Globus pallidus (tissue), 1 donor: ENCODE measurements at regions not wholly inside any gene's neighbourhood (a gene's known extent, or its start where the extent isn't known, plus 50 kb on each side); places are given as distances from the start of the nearest gene placed in this dataset.

Experiments used
- DNase-seq: peaks from one replicate; pipeline ENCODE4 v3.0.0-alpha.2; 2015; ENCODE audit warnings: low spot score

DNA sequence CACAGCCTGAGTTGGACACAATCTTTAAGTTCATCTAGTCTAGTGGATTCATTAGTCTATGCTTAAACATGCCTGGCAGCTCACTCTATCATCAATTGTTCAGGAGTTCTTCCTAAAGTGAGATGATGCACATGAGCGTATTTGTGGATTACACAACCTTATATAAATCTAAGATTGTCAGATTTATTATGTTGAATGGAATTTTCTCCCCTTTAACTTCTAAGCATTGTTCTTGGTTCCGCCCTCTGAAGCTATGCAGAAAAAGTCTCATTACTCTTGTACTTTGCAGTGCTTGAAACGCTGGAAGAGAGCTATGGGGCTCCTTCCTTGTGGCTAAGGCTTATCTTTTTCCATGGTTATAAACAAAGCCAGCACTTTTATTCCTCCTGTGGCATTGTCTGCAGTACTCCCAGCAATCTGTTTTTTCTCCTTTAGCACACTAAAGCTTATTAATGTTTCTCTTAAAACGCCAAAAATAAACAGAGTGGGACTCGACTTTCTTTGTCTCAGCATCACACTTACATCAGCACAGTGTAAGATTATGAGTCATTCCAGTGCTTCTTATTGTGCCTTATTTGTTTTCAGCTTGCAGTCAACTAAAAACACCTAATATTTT is 316.8 kb upstream of the CAMK1G start:
- DNase-seq: no peak

DNA sequence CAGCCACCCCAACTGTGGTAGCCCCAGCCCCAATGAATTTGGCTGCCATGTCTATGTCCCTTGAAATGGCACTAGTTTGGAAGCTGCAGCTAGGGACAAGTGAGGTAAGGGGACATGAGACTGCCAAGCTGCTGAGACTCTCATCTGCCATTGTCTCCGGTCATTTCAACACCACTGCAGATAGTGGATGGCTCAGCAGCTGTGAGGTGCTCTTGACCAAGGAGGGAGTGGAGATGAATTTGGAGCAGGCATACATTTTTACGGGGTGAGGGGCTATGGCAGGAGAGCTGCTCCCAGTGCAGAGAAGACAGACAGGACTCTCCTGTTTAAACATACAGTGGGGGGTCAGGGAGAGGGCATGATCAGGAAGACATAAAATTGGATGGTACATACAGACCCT is 315.5 kb upstream of the CAMK1G start:
- no peak for DNase-seq

DNA sequence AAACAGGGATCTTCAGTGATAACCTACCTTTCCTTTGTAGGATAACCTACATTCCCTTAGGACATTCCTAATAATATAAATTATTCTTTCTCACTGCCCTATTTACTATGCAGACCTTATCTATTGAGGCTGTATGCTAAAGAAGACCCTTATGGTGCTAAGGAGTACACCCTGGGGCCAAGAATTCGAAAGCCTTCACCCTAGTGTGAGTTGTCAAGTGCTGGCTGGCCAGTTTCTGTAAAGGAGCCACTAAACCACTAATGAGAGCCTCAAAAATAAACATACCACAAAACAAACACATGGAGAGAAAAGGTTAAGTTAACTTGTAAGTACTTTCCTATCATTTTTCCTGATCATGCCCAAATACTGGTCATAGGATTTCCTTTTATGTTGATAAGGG is 315.0 kb upstream of the CAMK1G start:
- no peak for DNase-seq

DNA sequence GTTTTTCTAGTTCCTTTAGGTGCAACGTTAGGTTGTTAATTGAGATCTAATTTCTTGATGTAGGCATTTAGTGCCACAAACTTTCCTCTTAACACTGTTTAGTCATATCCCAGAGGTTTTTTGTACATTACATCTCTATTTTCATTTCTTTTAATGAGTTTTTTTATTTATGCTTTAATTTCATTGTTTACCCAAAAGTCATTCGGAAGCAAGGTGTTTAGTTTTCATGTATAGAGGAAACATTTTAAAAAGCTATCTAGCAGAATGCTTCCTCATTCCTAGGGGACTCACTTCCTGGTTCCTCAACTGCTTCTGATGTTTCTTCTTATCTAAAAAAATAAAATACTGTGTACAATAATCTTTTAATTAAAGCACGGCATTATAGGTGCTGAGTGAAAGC is 307.2 kb upstream of the CAMK1G start:
- no peak for DNase-seq

DNA sequence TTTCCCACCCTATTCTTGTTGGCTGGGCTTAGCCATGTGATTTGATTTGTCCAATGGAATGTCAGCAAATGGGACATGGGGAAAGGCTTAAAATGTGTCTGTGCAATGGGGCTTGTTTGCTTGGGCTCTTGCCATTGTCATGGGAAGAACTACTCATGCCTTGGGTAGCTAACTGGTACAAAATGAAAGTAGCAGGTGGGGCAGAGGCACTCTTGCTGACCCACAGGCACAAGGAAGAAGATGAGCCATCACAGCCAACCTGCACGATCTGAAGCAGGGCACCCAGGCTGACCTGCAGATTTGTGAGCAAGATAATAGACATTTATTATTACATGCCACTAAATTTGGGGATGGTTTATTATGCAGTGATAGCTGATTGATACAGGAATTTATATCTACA is 305.9 kb upstream of the CAMK1G start:
- no peak for DNase-seq

DNA sequence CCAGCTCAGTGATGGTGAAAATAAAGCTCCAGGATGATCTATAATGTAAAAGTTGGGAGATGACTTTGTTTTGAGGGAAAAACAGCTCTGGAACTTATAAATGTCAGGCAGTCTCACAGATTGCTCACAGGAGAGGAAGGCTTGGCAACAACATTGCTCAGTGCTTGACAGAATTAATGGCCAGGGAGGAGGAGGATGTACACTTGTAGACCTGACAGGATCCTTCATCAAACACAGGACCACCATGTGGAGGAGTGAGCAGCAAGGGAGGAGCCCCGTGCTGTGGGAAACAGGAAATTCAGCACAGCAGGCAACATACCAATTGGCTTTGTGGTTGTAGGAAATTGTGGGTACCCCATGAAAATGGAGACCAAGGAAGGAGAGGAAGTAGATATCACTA is 291.8 kb upstream of the CAMK1G start:
- no peak for DNase-seq

DNA sequence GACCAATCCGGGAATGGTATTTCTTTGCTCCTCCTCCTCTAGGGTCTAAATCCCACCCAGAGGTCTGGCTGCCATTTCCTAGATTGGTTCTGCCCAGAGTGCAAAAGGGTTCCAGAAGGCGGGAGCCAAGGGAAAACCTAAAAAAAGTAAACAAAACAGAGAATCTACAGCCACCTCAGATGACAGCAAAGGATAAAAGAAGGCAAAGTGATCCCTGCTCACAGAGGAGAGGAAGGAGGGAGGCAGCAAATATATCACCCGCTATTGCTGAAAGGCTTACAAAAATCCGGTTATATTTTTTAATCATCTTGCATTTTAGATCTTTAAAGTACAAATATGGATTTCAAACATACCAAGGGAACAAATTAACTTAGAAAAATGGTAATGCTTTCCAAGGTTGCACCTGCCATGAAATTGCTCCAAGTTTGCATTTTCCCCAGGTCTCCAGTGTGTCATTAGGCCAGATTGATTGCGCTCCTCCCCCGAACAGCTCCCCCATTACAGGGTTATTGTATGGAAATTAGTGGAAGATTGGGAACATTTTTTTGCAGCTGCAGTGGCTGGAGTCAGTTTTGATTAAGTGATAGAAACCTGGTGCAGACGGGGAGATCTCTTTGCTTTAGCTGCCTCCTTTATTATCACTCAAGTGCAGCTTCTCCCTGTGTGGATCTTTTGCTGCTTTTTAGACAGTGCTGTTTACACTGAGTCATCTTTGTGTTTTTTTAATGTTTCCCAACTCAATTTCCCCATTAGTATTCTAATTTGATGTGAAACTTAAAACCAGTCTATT is 280.5 kb upstream of the CAMK1G start:
- no peak for DNase-seq

DNA sequence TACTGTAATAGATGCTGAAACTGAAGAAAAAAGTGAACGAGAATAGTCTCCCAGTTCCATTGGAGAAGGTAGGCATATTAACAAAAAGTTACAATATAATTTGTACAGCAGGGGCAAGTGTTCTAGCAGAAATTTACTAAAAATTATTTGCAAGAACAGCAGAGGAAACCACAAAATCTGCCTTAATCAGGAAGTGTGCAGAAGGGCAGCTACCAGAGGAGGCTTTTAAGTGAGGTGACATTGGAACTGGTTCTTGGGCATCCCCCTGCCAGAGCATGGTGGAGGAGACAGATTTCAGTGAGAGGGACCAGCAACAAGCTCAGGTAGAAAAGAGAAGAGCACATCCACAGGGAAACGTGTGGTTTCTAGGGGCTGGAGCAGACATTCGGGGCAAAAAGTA is 279.3 kb upstream of the CAMK1G start:
- no peak for DNase-seq

DNA sequence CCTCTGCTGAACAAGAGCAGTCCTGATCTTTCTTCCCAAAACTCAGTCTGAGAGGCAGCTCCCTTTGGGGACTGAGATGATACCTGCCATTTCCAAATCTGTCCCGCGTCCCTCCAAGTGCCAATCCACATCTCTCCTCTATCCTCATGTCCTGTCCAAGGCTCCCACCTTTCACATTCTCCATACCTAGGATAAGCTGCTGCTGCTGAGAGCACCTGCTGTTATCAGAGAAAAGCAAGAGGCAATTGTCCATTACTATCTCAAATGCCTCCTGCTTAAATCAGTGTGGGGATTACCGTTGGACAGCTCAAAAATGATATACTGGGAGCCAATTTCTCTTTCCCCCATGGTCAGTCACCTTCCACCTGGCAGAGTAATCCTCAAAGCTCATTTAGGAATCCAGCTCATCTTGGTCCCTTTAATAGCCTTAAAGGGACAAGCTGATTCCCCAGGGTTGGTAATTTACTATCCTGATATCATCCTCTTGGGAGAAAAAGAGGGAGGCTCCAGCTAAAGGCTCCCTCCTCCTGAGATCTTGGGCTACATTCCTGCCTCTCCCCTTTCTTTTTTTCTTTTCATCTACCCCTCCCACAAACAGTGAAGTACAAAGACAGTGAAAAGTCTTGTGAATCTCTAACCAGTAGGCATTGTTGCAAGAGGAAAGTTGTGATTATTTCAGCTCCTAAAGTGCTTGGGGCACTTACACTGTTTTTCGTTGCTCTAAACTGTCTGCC is 278.1 kb upstream of the CAMK1G start:
- DNase-seq: no peak

DNA sequence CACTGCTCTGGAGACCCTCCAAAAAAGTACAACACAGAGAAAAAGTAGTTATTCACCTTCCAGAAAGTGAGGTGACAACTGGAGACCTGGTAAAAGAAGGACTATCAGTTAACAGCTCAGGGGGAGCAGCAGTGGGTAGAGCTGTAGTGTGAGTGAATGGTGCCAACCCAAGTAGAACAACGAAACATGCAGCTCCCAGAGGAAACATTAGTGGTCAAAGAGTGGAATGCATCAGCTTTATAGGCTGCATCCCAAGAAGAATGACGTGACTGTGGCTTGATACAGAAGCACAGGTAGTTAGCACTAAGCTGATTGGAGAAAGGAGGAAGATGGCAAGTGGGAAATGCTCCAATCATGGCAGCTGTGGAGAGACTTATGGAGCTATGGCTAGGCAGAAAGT is 275.7 kb upstream of the CAMK1G start:
- no peak for DNase-seq

DNA sequence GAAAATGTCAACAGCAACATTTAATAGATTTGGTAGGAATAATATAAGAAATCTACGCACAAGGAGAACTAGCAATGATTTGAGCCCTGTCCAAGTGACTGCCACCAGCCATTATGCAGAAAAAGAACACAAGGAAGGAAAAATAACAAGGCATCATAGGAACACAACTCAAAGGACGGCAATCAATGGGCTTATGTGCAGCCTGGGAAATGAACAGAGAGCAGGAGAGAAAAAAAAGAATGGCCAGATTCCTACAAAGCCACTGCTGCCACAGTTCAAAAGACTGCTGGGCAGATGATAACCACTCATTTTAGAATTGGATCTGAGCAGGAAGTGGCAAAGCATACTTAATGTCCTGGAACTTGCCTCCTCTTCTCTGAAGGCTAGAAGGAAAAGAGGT is 274.3 kb upstream of the CAMK1G start:
- DNase-seq: no peak

DNA sequence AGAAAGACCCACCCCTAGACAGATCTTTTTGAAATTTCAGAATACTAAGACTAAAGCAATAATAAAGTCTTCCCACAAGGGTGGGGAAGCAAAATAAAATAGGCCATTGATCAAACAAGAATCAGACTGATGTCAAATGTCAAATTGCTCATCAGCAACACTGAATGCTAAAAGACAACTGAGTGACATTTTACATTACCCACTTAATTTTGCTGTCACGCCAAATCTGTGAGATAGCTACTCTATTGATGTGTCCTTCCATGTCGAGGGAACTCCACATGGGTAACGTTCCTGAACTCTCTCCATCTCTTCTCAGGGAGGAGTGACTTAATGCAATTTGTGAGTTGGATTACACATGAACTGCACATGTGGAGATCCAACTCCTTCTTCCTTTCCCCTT is 271.7 kb upstream of the CAMK1G start:
- no peak for DNase-seq

DNA sequence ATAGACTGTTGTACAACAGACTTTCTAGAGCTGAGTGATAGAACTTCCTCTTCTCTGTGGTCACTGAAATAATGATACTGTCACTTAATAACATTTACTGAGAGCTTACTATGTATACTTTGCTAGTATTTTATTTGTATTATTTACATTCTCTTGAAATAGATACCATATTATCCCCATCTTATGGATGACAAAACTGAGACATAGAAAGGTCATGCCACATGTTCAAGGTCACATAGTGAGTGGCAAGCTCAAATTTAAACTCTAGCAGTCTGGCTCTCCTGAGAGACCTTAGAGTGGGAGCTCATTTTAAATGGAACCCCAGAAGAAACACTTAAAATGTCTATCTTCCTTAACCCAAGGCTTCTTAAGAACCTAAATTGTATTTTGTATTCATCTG is 266.6 kb upstream of the CAMK1G start:
- no peak for DNase-seq

DNA sequence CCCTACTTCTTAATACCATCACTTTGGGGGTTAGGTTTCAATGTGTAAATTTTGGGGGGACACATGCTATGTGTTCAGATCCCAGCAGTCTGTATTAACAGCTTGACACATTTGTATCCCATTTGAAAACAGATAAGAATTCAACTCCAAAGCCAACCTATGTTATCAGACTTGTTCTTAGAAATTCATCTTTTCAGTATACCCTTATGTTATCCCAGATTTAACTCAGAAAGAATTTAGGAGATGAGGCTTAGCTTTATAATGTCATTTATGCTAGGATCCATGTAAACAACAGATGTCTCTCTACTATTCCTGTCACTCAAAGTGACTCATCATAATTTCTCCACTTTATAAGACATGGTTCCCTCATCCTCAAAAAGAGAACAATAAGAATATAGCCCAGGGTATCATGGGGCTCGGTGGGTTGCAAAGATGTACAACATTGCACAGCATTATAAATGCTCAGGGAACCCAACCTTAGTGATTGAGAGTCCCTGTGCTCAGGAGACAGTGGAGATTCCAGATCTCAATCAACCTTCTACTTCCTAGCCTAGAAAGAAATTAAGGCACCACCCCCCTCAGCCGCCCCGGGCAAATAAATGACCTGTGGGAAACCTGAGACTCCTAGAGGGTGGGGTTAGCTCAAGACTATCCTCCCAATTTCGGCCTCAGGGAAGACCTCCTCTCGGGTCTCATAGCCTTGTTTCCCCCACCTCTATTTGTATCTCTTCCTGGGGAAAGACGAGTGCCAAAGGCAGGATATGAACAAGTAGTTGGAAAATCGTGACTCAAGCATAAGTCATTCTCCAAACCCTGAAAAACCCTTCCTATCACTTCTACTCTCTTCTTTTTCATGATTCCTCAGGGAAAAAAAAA is 265.1 kb upstream of the CAMK1G start:
- no peak for DNase-seq

DNA sequence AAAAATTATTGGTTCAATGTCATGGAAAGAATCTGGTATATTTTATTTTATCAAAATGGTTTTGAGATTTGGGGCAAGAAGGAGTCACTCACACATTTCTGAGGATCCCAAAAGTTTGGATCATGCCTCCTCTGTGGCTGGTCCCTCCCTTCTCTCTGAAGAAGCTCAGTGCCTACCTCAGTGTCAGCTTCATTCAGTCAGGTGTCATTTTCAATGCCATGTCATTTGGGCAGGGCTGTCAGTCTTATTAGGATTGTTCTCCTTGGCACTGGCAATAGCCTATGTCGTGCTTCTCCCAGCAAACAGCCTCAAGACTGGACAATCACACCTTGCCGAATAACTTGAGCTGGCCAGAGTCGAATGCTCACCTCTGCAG is 264.5 kb upstream of the CAMK1G start:
- no peak for DNase-seq

DNA sequence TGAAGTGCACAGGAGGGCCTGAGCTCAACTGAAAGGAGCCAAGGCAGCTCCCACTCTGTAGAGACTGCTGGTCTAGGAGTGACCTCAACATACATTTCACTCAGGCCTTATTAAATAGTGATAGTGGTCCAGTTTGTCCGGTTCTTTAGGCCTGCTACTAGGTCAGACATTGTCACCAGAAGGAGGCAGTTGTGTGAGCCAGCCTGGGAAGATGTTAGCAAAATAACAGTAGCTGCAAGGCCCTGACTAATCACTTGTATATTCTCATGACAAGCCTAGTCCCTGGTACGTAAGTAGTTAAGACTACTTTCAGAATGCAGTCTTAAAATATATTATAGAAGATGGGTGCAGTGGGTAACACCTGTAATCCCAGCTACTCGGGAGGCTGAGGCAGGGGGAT is 264.0 kb upstream of the CAMK1G start:
- DNase-seq: no peak

DNA sequence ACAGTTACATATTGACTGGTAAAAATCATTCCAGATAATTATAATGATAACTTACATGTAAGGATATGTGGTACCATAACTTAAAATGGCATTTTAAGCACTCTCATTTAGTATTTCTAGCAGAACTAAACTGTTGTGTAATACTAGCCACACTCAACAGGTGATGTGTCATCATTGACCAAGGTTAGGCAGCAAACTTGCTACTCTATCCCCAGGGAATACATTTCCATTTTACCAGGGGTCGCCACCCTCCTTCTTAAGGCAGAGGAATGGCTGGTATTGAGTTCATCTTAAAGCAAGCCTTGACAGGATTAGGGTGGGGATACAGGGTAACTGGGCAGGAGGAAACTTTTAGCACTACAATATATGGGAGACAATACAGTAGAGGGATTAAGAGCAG is 259.8 kb upstream of the CAMK1G start:
- DNase-seq: no peak

DNA sequence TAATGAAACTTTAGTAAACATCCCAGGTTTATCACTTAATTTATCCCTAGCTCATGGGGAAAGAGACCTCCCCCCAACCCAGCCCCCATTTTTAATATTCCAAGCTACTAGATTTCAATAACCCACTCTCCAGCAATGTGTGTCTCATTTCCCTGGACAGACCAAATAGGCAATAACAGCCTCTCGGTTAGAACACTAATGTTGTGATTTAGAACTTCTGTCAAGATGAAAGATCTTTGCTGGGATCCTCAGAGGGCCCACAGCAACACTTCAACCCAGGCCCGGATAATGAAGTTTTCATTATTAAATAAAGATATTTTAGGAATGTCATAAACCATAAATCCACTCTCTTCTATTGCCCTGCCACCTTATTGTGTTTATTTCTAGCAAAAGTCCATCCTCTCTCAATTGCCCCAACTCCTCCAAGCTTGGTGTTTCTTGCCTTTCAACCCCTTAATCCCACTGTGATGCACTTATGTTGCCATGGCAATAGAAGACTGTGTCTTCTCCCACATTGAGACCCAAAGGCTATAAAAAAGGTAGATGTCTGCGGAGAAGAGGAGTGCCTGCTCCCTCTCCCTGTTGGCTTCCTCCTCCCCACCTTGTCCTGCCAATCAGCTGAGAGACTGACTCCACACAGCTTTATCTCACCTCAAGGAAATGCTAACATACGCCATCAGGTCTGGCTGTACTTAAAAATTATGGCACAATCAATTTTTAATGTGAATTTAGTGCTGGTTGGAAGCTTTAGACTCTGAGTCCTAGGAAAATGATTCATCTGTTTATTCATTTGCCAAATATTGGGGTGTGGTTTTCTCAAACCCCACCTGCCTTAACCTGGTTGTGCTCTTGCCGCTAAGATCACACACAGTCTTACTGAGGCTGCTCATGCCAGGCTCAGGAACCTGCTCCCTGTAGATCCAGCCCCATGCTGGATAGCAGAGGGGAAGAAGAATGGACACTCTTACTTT is 258.3 kb upstream of the CAMK1G start:
- DNase-seq: no peak

DNA sequence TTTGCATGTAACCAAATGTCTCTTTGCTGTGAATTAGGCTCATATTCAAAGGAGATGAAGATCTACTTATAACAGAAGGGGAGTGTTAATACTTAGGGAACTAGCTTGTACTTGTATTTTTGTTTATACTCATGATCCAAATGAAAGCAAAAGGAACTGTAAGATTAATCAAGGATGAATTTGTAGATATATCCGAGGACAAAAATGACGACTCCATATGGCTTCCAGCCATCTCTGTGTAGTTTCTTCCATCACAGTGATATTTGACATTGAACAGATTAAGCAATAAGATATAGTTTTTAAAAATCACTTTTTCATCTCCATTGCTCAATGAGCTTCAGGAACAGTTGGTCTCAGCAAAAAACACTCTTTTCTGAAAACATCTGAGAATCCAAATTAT is 257.4 kb upstream of the CAMK1G start:
- no peak for DNase-seq

DNA sequence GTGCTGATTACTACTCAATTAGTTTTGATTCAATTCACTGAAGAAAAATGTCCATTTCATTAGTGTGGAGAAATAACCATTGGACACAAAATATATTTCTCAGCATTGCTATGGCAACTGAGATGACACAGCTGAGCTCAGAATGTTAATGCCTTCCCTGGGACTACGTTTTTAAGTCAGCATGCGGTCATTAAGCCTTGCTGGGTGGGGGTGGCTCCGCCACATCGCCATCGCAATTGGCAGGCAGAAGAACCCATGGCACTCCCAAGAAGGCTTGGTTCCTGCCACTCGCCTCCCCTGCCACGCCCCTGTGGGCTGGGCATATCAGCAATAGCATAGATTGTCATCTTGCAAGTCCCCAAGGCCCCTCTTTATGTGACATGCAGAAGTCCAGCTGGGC is 256.7 kb upstream of the CAMK1G start:
- DNase-seq: no peak

DNA sequence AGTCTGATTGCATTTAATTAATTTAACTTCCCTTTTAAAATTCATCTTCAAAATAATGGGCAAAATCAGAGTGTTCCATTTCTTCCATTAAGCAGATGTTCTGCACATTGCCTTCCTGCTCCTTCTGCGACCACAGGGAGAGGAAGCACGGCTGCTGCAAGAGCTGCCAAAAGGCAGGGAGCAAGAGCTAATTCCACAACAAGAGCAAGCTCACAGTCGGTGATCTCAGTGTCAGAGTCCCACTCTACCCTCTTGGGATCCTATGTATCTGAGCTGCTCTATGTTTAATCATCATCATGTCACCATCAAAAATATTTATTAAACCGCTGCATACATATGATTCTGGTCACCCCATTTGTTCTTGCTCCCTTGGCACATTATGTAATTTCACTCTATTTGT is 255.3 kb upstream of the CAMK1G start:
- no peak for DNase-seq
